ENCODE measurements at regions not wholly inside any gene's neighbourhood (a gene's known extent, or its start where the extent isn't known, plus 50 kb on each side); places are given as distances from the start of the nearest gene placed in this dataset.
"Not testable (repeated sequence)": the region's sequence is repeated elsewhere in the genome, so short reads cannot be mapped to it uniquely, and the experiment has no call there.

DNA sequence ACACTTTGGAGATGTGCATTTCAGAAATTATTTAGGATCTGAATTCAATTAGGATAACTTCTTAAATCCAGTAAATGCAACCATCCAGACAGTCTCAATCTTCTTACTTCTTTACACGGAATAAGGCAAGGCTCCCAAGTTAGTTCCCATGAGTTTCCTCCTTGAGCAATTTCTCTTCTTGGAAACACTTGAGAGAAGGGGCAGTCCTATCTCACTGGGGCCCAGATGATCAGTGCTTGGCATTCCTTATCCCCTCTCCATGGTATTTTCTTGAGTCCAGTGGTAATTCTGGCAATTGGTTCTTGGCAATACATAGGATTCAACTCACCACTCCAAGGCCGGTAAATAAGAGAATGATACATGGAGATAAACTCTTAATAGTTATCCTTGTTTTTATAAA, 87.1 kb upstream of the PTHLH start:
- no peak for DNase-seq (ENCODE audit: extremely low read depth, low read depth, low spot score)

GRCh38 chr12:28060871-28061270, 88.3 kb upstream of the PTHLH start:
- no peak for DNase-seq (ENCODE audit: extremely low read depth, low read depth, low spot score)

DNA sequence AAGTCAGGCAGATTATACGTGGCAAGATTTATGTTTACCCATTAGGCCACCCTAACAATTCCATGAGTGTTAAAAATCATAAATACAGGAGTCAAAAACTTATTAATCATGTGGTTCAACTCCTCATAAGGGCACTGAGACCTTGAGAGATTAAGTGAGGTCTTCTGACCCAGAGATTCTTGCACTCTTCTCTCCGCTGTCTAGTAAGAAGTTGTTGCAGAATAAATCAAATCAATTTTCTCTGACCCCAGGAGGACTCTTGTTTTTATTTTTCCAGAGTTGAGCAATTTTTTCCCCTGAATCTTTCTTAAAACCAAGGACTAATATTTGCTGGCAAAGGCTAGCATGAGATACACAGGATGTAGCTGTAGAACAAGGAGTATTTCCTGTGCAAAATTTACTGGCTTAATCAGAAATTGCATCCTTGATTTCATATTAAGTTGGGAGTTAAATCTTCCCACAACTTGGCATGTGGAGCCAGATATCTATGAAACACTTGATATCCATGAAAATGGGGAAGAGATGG, 90.9 kb upstream of the PTHLH start:
- no peak for DNase-seq (ENCODE audit: extremely low read depth, low read depth, low spot score)

GRCh38 chr12:28065374-28065773, 92.8 kb upstream of the PTHLH start:
- no peak for DNase-seq (ENCODE audit: extremely low read depth, low read depth, low spot score)

- DNase-seq (ENCODE audit: extremely low read depth, low read depth, low spot score): no peak
Observed at GRCh38 chr12:28065889-28066630, 93.5 kb upstream of the PTHLH start.

DNA sequence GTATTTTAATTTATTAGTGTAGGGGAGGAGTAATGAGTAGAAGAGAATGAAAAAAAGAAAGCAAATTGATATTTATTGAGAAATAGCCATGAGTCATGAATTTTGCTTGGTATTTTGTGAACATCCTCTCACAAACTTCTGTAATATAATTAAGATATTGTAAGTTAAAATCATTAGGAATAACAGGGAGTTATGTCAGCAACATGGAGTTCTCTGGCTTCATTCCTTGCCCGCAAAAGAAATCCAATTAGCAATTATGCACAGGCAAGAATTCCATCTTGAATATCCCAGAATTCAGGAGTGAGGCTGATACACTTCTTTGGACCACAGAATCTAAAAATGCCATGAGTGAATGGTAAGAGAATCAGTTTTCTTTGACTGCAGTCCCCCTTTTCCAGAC, 94.3 kb upstream of the PTHLH start:
- no peak for DNase-seq (ENCODE audit: extremely low read depth, low read depth, low spot score)

GRCh38 chr12:28068467-28068866, 95.9 kb upstream of the PTHLH start:
- no peak for DNase-seq (ENCODE audit: extremely low read depth, low read depth, low spot score)

DNA sequence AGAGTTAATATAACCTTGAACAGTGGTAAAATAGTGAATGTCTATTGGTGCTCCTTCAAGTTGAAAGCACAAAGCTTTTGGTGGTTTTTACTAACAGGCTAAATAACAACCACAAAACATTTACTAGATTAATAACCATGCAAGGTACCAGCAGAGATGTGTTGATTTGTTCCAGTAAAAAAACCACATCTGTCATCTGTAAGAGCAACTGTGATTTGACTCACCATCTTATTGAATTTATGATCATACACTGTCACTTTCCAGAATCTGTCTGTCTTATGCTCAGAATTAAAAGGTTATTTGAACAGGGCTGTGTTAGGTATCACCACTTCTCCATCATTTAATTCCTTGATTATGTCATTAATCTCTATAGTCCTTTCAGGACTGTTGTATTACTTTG, 107.0 kb upstream of the PTHLH start:
- no peak for DNase-seq (ENCODE audit: extremely low read depth, low read depth, low spot score)

GRCh38 chr12:28082096-28082495, 108.2 kb upstream of the CCDC91 start:
- DNase-seq (ENCODE audit: extremely low read depth, low read depth, low spot score): no peak

- no peak for DNase-seq (ENCODE audit: extremely low read depth, low read depth, low spot score)
Observed at GRCh38 chr12:28083840-28084678, 106.2 kb upstream of the CCDC91 start.

- DNase-seq (ENCODE audit: extremely low read depth, low read depth, low spot score): no peak
Observed at GRCh38 chr12:28086521-28087155, 103.6 kb upstream of the CCDC91 start.

DNA sequence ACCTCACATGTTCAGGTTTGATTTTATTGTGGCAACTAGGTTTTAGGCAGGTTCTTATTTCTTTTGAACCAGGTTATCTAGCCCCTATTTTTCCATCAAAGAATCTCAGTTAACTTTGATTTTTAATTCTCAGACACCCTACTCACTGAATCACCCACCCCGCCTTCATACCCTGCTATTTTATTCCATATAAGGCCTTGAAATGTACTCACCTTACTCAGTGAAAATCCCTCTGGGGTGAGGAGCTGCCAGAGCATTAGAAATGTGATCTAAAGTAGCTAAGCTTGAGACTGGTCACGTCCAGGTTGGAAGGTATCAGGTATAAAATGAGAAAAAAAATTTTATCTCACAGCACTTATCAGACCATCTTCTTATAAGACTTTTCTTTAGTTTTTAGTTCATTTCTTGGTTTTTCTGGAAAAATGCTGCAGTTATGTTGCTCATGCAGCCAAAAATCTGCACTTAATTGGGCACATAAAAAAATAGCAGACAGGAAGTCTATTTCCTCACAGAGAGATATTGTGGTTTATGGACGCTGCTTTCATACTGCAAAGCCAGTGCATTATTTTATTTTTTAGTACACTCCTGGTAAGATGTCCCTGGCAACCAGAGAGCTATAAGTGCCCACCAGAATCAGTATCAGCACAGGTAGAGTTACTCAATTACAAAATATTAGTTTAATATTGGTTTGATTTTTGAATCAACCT, 101.5 kb upstream of the CCDC91 start:
- no peak for DNase-seq (ENCODE audit: extremely low read depth, low read depth, low spot score)

- DNase-seq (ENCODE audit: extremely low read depth, low read depth, low spot score): no peak
Observed at GRCh38 chr12:28089338-28089737, 100.9 kb upstream of the CCDC91 start.

DNA sequence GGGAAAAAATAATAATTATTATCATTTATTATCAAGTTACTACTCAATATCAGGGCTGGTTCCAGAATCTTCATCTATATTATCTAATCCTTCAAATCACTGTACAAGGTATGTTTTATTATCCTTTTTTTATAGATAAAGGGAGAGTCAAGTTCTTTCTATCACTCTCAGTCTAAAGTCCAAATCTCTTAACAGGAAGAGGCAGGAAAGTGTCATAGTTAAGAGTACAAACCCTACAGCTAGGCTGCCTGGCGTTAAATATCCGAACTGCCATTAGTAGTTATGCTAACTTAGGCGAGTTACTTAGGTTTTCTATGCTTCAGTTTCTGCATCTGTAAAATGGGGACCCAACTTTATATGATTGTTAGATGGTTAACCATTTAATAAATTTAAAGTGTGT, 99.4 kb upstream of the CCDC91 start:
- no peak for DNase-seq (ENCODE audit: extremely low read depth, low read depth, low spot score)

DNA sequence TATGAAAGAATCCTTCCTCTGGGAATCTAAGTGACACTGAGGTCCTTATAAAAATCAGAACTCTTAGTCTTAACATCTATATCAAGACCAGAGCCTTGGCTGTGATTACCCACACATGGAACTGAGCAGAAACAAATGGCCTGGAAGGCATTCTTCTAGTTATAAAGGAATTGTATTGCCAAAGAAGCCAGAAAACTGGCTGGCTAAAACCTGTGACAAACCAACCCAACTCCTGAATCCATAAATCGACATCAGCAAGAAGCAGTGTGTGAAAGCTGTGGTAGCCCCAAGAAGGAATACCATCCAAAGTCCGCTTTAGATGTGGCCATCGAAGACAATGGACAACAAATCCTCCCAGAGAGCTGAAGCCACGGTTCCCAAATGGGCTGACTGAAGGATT, 97.9 kb upstream of the CCDC91 start:
- DNase-seq (ENCODE audit: extremely low read depth, low read depth, low spot score): no peak

- no peak for DNase-seq (ENCODE audit: extremely low read depth, low read depth, low spot score)
Observed at GRCh38 chr12:28096649-28097048, 93.6 kb upstream of the CCDC91 start.

- no peak for DNase-seq (ENCODE audit: extremely low read depth, low read depth, low spot score)
Observed at GRCh38 chr12:28097221-28097620, 93.0 kb upstream of the CCDC91 start.

DNA sequence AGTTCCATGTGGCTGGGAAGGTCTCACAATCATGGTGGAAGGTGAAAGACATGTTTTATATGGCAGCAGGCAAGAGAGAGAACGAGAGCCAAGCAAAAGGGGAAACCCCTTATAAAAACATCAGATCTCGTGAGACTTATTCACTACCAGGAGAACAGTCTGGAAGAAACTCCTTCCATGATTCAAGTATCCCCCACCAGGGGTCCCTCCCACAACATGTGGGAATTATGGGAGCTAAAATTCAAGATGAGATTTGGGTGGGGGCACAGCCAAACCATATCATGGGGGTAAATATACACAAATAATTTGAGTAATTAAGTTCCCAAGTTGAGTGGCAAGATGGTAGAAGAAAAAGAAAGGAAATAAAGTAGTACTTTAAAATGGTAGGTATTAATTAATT, 91.0 kb upstream of the CCDC91 start:
- DNase-seq (ENCODE audit: extremely low read depth, low read depth, low spot score): not testable (repeated sequence)

- no peak for DNase-seq (ENCODE audit: extremely low read depth, low read depth, low spot score)
Observed at GRCh38 chr12:28099871-28100270, 90.4 kb upstream of the CCDC91 start.

GRCh38 chr12:28100717-28101116, 89.5 kb upstream of the CCDC91 start:
- DNase-seq (ENCODE audit: extremely low read depth, low read depth, low spot score): no peak

GRCh38 chr12:28104316-28104715, 85.9 kb upstream of the CCDC91 start:
- no peak for DNase-seq (ENCODE audit: extremely low read depth, low read depth, low spot score)

Data from glomerular endothelial cell (primary cell).